Activated CD4-positive, alpha-beta T cell treated with anti-CD3 and anti-CD28 coated beads, Interleukin-10, Interleukin-2, amounts not matched to agents 100 ng/mL and 50 ng/mL, durations not matched to agents 16 hours and 8 hours (primary cell): ENCODE measurements at regions not wholly inside any gene's neighbourhood (a gene's known extent, or its start where the extent isn't known, plus 50 kb on each side); places are given as distances from the start of the nearest gene placed in this dataset.
"Not testable (repeated sequence)": the region's sequence is repeated elsewhere in the genome, so short reads cannot be mapped to it uniquely, and the experiment has no call there.

Experiments
- DNase-seq: peaks from one replicate; pipeline ENCODE4 v3.0.0-alpha.2; 2020

DNA sequence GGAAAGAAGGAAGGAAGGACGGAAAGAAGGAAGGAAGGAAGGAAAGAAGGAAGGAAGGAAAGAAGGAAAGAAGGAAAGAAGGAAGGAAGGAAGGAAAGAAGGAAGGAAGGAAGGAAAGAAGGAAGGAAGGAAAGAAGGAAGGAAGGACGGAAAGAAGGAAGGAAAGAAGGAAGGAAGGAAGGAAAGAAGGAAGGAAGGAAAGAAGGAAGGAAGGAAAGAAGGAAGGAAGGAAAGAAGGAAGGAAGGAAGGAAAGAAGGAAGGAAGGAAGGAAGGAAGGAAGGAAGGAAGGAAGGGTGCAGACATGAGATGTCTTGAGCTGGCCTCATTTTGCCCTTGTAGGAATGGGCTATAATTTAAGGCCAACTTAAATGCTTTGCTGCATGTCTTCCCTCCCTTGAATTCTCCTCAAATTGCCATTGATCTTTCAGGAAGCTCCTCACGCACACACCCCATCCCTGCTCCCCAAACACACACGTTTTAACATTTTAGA, 172.1 kb upstream of the NOX3 start:
- DNase-seq = not testable (repeated sequence)

DNA sequence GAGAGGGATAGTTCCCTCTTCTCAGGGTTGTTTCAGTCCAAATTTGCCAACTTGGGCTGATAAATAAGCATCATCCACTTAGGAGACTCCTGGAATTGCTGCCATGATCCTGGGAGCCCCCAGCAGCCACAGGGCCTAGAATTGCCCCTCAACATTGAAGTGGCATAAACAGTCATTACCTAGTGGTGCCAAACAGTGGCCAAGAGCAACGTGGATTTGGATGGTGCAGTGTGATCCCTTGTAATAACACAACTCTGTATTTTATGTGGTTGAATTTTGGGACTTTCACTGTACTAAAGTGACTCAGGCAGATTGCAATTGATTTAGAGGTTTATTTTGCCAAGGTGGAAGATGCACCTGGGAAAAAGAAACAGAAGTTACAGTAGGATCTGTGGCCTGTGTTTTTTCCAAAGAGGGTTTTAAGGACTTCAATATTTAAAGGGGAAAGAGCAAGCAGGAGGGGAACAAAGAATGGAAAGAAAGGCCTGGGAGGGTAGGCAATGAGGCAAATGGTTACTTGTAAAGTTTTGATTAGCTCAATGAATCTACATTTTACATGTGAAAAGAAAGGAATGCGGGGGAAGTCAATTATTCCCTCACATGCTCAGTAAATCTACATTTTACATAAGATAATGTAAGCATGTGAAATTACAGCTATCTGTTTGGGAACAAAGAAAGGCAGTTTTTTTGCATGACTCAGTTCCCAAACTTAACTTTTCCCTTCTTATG, 168.0 kb upstream of the NOX3 start:
- DNase-seq = no peak

GRCh38 chr6:155614606-155615005, 159.0 kb upstream of the NOX3 start:
- DNase-seq = no peak

- DNase-seq = no peak
Measured at GRCh38 chr6:155611742-155612141, 156.1 kb upstream of the NOX3 start.

- no peak for DNase-seq
Measured at GRCh38 chr6:155604991-155605390, 149.4 kb upstream of the NOX3 start.

DNA sequence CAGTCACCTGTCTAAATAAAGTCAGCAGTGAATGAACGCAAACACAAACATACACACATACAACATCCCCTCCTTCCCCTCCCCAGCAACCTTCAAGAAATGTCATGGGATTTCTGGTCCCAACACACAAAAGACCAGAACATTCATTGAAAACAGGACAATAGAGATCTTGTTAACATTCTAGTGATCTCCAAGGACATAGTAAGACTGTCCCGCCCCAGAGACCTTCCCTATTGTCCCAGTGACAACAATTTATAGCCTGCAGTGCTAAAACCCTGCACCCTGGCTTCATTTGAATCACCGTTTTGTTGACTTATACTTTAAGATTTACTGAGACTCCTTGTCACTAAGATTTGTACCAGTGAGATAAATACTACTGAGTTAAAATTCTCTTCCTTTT, 143.9 kb upstream of the NOX3 start:
- DNase-seq = no peak

DNA sequence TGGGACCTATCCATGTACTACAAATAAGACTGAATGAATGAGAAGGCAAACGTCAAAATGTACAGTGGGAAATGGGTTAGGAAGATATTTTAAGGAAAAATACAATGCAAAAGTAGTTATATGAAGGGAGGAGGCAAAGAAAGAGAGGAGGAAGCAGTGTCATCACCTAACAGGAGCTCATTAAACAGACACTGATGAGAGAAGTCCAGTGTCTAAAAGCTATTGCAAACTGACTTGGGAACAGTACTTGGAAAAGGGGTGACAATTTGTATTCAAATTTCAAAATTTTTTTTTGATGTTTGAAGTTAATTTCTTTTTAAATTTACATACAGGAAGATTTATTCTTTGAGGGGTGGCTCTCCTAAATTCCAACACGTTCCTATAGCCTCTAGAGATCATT, 143.5 kb upstream of the NOX3 start:
- DNase-seq = no peak

GRCh38 chr6:155595284-155595683, 139.6 kb upstream of the NOX3 start:
- DNase-seq = no peak

DNA sequence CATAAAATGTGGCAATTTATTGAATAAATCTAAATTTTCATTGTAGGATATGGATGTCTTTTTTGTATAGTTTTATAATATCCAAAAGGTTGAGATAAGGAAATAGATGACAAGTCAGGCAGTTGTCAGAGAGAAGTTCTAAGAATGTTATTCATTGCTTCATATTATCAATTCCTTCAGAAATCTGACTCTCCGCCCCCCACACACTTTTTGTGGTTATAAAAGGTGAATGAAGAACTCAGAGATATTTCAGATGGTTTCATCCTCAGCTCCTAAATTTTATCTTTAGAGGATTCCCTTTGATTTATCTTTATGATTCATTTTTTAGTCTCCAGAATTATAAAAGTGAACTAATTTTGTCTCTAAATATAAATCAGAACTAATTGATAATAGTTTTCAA, 136.1 kb upstream of the NOX3 start:
- DNase-seq = no peak

DNA sequence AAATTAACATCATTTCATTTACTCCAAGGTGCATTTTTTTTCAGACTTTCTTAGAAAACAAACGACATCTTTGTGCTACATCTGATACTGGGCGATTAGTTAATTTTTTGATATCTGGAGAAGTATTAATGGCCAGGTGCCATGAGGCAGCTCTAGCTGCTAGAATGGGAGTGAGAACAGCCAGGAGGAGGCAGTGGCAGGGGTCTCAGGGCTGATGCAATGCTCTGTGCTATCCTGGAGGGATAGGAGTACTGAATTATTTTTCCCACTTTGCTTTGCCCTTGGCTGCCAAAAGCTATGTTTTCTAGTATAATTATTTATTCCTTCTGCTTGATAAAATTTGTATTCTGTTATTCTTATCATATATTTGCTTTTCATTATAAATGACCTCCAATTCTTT, 133.6 kb upstream of the NOX3 start:
- DNase-seq = no peak

- no peak for DNase-seq
Measured at GRCh38 chr6:155587817-155588216, 132.2 kb upstream of the NOX3 start.

DNA sequence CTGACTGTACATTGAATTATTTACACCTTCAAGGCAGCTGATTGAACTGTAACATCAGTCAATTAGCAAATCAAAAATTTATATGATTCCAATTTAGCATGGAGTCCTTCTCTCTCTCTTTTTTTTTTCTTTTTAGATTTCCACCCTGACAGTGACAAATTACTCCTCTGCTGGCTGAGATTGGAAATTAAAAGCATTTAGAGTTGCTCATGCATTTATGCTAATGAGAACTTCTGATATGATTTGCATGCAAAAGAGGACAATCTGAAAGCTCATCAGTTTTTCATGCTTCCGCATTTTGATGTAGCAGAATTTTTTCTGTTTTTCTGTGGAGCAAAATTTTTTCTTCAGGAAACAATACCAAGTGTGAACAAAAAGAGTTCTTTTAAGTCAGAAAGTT, 130.5 kb upstream of the NOX3 start:
- no peak for DNase-seq

- DNase-seq = no peak
Measured at GRCh38 chr6:155584006-155584405, 128.4 kb upstream of the NOX3 start.

DNA sequence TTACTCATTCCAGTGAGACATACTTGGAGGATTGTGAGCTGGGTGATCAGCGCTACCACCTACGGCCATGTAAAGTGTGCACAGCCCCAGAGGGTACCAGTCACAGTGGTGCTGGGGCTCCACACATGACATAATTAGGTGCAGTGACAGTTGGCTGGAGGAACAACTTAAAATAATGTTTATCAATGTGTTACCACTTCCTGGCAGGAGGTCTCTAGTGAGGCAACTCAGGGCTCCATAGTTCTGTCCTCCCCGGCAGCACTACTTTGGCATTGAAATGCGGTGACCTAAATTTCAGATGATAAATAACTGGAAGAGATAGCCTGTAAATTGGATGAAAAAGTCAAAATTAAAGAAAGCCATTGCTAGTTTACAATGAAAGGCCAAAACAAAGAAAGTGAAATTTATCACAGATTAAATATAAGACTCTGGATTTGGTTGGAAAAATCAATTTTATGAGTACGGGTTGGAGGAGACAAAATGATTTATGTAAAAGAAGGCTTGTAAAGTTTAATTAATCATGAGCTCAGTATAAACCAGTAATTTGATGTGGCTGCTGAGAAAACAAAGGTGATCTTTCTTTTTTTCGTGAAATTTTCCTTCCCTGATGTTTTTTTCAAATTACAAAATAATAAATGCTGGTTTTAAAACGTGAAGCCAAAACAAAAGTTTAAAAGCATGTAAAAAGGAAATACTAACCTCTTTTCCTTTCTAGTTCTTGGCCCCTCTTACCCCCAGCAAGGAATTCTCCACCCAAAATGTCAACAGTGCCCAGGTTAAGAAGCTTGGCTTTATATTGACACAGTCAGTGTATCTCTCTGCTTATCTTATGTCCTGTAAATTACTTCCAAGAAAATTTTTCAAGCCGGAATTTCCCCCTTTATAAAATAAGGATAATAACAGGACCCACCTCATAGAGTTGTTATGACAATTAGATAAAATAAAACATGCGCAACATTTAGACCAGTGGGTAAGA, 126.7 kb upstream of the NOX3 start:
- DNase-seq = no peak

GRCh38 chr6:155580904-155581303, 125.3 kb upstream of the NOX3 start:
- DNase-seq = no peak

- no peak for DNase-seq
Measured at GRCh38 chr6:155578251-155578650, 122.6 kb upstream of the NOX3 start.

GRCh38 chr6:155561966-155562364, 106.3 kb upstream of the NOX3 start:
- no peak for DNase-seq

- DNase-seq = no peak
Measured at GRCh38 chr6:155561257-155561965, 105.8 kb upstream of the NOX3 start.

DNA sequence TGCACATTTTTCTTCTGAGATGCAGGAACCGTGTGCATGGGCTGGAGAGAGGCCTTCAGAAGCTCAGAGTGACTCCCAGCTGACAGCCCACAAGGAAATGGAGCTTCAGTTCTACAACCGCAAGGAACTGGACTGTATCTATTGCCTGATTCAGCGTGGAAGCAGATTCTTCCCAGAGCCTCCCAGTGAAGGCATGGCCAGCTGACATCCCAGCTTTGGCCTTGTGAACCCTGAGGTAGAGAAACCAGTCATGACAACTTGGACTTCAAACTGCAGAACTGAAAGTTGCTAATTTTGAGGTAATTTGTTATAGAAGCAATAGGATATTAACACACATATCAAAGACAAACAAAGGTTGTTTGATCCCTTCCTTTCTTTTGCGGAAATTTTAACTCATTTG, 94.3 kb upstream of the NOX3 start:
- no peak for DNase-seq

GRCh38 chr6:155549028-155549798, 93.6 kb upstream of the NOX3 start:
- DNase-seq = no peak

- DNase-seq = no peak
Measured at GRCh38 chr6:155548576-155548975, 92.9 kb upstream of the NOX3 start.

- no peak for DNase-seq
Measured at GRCh38 chr6:155544677-155545076, 89.0 kb upstream of the NOX3 start.
